ENCODE measurements at regions not wholly inside any gene's neighbourhood (a gene's known extent, or its start where the extent isn't known, plus 50 kb on each side); places are given as distances from the start of the nearest gene placed in this dataset.

GRCh38 chr12:89179245-89179644 is 173.1 kb downstream of the DUSP6 start:
- no peak overlapping the region for H4K91ac ChIP-seq (ENCODE audit: low read depth, low read length, poor library complexity)
- no CpG with 5 or more reads among the region's 1 CpG for WGBS, 2 donors (ENCODE audit: extremely low coverage in 2 of 2, insufficient read length in 2 of 2, insufficient replicate concordance in 1 of 2)
- H3K36me3 ChIP-seq (replicated peaks in 1 of 2; ENCODE audit: control insufficient read depth in 2 of 2, insufficient read depth in 2 of 2, low read length in 2 of 2) = no peaks in the 10 kb centered on the region
- H2BK5ac ChIP-seq (ENCODE audit: low read length) = no peak overlapping the region
- peaks cover 0 to 2% of the 10 kb centered on the region in 2 donors for H3K4me1 ChIP-seq (ENCODE audit: control insufficient read depth in 2 of 2, insufficient read depth in 1 of 2, low read depth in 1 of 2, low read length in 2 of 2)
- H3K23ac ChIP-seq (ENCODE audit: low read depth, low read length, poor library complexity) = no peak overlapping the region
- H2BK15ac ChIP-seq (ENCODE audit: low read length) = no peak overlapping the region
- H2AFZ ChIP-seq (ENCODE audit: low read length) = no peak overlapping the region
- DNase-seq (ENCODE audit: low spot score) = no peak
- H3K27me3 ChIP-seq (ENCODE audit: control insufficient read depth in 3 of 3, insufficient read depth in 3 of 3, low read depth in 1 of 3, low read length in 3 of 3) = no peaks in the 10 kb centered on the region
- no peak overlapping the region for H3K4me2 ChIP-seq (ENCODE audit: insufficient read depth, low read length, poor library complexity, severe bottlenecking)
- no peak overlapping the region for H2BK12ac ChIP-seq (ENCODE audit: low read length)
- H3K4me3 ChIP-seq (ENCODE audit: low read length in 2 of 2) = no peak overlapping the region
- no peaks in the 10 kb centered on the region for H3K79me1 ChIP-seq (ENCODE audit: low read depth, low read length)
- no peak overlapping the region for H3K14ac ChIP-seq (ENCODE audit: low read length)
- H3K18ac ChIP-seq (ENCODE audit: low read length) = no peak overlapping the region
- H3K4ac ChIP-seq (ENCODE audit: low read length) = no peak overlapping the region
- H3K27ac ChIP-seq (replicated peaks; ENCODE audit: low read length) = no peak overlapping the region
- no peak overlapping the region for H3K9ac ChIP-seq (ENCODE audit: low read depth, low read length, poor library complexity)
- no peak overlapping the region for H2BK120ac ChIP-seq (ENCODE audit: low read depth, low read length)
- no peaks in the 10 kb centered on the region for H3K9me3 ChIP-seq (replicated peaks in 1 of 2; ENCODE audit: control insufficient read depth in 2 of 2, insufficient read depth in 1 of 2, low read depth in 1 of 2, low read length in 2 of 2)
- H4K8ac ChIP-seq (ENCODE audit: low read depth, low read length) = no peak overlapping the region
- no peak overlapping the region for H2AK5ac ChIP-seq (ENCODE audit: low read depth, low read length)

- Histone ChIP-seq H3K4me3 (ENCODE audit: low read length in 2 of 2) (no peak overlapping the region), H3K9ac (ENCODE audit: low read depth, low read length, poor library complexity) (no peak overlapping the region), H4K91ac (ENCODE audit: low read depth, low read length, poor library complexity) (no peak overlapping the region), H3K14ac (ENCODE audit: low read length) (no peak overlapping the region), H3K36me3 (replicated peaks in 1 of 2; ENCODE audit: control insufficient read depth in 2 of 2, insufficient read depth in 2 of 2, low read length in 2 of 2) (no peaks in the 10 kb centered on the region), H3K4me2 (ENCODE audit: insufficient read depth, low read length, poor library complexity, severe bottlenecking) (no peak overlapping the region), H3K27me3 (ENCODE audit: control insufficient read depth in 3 of 3, insufficient read depth in 3 of 3, low read depth in 1 of 3, low read length in 3 of 3) (no peaks in the 10 kb centered on the region), H2BK120ac (ENCODE audit: low read depth, low read length) (no peak overlapping the region), H3K79me1 (ENCODE audit: low read depth, low read length) (no peaks in the 10 kb centered on the region), H3K4ac (ENCODE audit: low read length) (no peak overlapping the region), H3K27ac (replicated peaks; ENCODE audit: low read length) (no peak overlapping the region), H3K23ac (ENCODE audit: low read depth, low read length, poor library complexity) (no peak overlapping the region), H2BK12ac (ENCODE audit: low read length) (no peak overlapping the region), H2BK15ac (ENCODE audit: low read length) (no peak overlapping the region), H2BK5ac (ENCODE audit: low read length) (no peak overlapping the region), H3K4me1 (ENCODE audit: control insufficient read depth in 2 of 2, insufficient read depth in 1 of 2, low read depth in 1 of 2, low read length in 2 of 2) (peaks cover 0 to 2% of the 10 kb centered on the region in 2 donors), H2AFZ (ENCODE audit: low read length) (no peak overlapping the region), H2AK5ac (ENCODE audit: low read depth, low read length) (no peak overlapping the region), H3K9me3 (replicated peaks in 1 of 2; ENCODE audit: control insufficient read depth in 2 of 2, insufficient read depth in 1 of 2, low read depth in 1 of 2, low read length in 2 of 2) (no peaks in the 10 kb centered on the region), H4K8ac (ENCODE audit: low read depth, low read length) (no peak overlapping the region), H3K18ac (ENCODE audit: low read length) (no peak overlapping the region)
- no CpG with 5 or more reads among the region's 3 CpGs for WGBS, 2 donors (ENCODE audit: extremely low coverage in 2 of 2, insufficient read length in 2 of 2, insufficient replicate concordance in 1 of 2)
- no peak for DNase-seq (ENCODE audit: low spot score)
These were observed 174.4 kb downstream of the DUSP6 start for GRCh38 chr12:89177802-89178395.

GRCh38 chr12:89176676-89177075 is 175.6 kb downstream of the DUSP6 start:
- peaks cover 0 to 2% of the 10 kb centered on the region in 2 donors for H3K4me1 ChIP-seq (ENCODE audit: control insufficient read depth in 2 of 2, insufficient read depth in 1 of 2, low read depth in 1 of 2, low read length in 2 of 2)
- no peak for DNase-seq (ENCODE audit: low spot score)
- H2BK12ac ChIP-seq (ENCODE audit: low read length) = no peak overlapping the region
- H4K8ac ChIP-seq (ENCODE audit: low read depth, low read length) = no peak overlapping the region
- no peak overlapping the region for H3K18ac ChIP-seq (ENCODE audit: low read length)
- no peak overlapping the region for H3K23ac ChIP-seq (ENCODE audit: low read depth, low read length, poor library complexity)
- H2BK120ac ChIP-seq (ENCODE audit: low read depth, low read length) = no peak overlapping the region
- H3K4ac ChIP-seq (ENCODE audit: low read length) = no peak overlapping the region
- H3K4me3 ChIP-seq (ENCODE audit: low read length in 2 of 2) = no peak overlapping the region
- no peak overlapping the region for H2AFZ ChIP-seq (ENCODE audit: low read length)
- no peak overlapping the region for H4K91ac ChIP-seq (ENCODE audit: low read depth, low read length, poor library complexity)
- no peaks in the 10 kb centered on the region for H3K27me3 ChIP-seq (ENCODE audit: control insufficient read depth in 3 of 3, insufficient read depth in 3 of 3, low read depth in 1 of 3, low read length in 3 of 3)
- WGBS, 2 donors (ENCODE audit: extremely low coverage in 2 of 2, insufficient read length in 2 of 2, insufficient replicate concordance in 1 of 2) = no CpG with 5 or more reads among the region's 2 CpGs
- no peak overlapping the region for H2BK15ac ChIP-seq (ENCODE audit: low read length)
- H3K14ac ChIP-seq (ENCODE audit: low read length) = no peak overlapping the region
- H3K9me3 ChIP-seq (replicated peaks in 1 of 2; ENCODE audit: control insufficient read depth in 2 of 2, insufficient read depth in 1 of 2, low read depth in 1 of 2, low read length in 2 of 2) = no peaks in the 10 kb centered on the region
- H2BK5ac ChIP-seq (ENCODE audit: low read length) = no peak overlapping the region
- H3K9ac ChIP-seq (ENCODE audit: low read depth, low read length, poor library complexity) = no peak overlapping the region
- H3K4me2 ChIP-seq (ENCODE audit: insufficient read depth, low read length, poor library complexity, severe bottlenecking) = no peak overlapping the region
- no peak overlapping the region for H2AK5ac ChIP-seq (ENCODE audit: low read depth, low read length)
- H3K79me1 ChIP-seq (ENCODE audit: low read depth, low read length) = no peaks in the 10 kb centered on the region
- no peak overlapping the region for H3K27ac ChIP-seq (replicated peaks; ENCODE audit: low read length)
- no peaks in the 10 kb centered on the region for H3K36me3 ChIP-seq (replicated peaks in 1 of 2; ENCODE audit: control insufficient read depth in 2 of 2, insufficient read depth in 2 of 2, low read length in 2 of 2)

GRCh38 chr12:89173678-89174077 is 178.6 kb downstream of the DUSP6 start:
- Histone ChIP-seq H3K27me3 (ENCODE audit: control insufficient read depth in 3 of 3, insufficient read depth in 3 of 3, low read depth in 1 of 3, low read length in 3 of 3) (no peaks in the 10 kb centered on the region), H3K27ac (replicated peaks; ENCODE audit: low read length) (no peak overlapping the region)

More at GRCh38 chr12:89173678-89174077, 178.6 kb downstream of the DUSP6 start:
- Histone ChIP-seq H4K8ac (ENCODE audit: low read depth, low read length) (no peak overlapping the region), H2AK5ac (ENCODE audit: low read depth, low read length) (no peak overlapping the region), H3K18ac (ENCODE audit: low read length) (no peak overlapping the region), H3K36me3 (replicated peaks in 1 of 2; ENCODE audit: control insufficient read depth in 2 of 2, insufficient read depth in 2 of 2, low read length in 2 of 2) (no peaks in the 10 kb centered on the region), H3K4me2 (ENCODE audit: insufficient read depth, low read length, poor library complexity, severe bottlenecking) (no peak overlapping the region), H2AFZ (ENCODE audit: low read length) (no peak overlapping the region), H3K79me1 (ENCODE audit: low read depth, low read length) (no peaks in the 10 kb centered on the region), H2BK12ac (ENCODE audit: low read length) (no peak overlapping the region), H2BK120ac (ENCODE audit: low read depth, low read length) (no peak overlapping the region), H3K4ac (ENCODE audit: low read length) (no peak overlapping the region), H4K91ac (ENCODE audit: low read depth, low read length, poor library complexity) (no peak overlapping the region), H2BK15ac (ENCODE audit: low read length) (no peak overlapping the region), H3K4me1 (ENCODE audit: control insufficient read depth in 2 of 2, insufficient read depth in 1 of 2, low read depth in 1 of 2, low read length in 2 of 2) (no peaks in the 10 kb centered on the region), H3K23ac (ENCODE audit: low read depth, low read length, poor library complexity) (no peak overlapping the region), H2BK5ac (ENCODE audit: low read length) (no peak overlapping the region), H3K14ac (ENCODE audit: low read length) (no peak overlapping the region), H3K4me3 (ENCODE audit: low read length in 2 of 2) (no peak overlapping the region), H3K9ac (ENCODE audit: low read depth, low read length, poor library complexity) (no peak overlapping the region), H3K9me3 (replicated peaks in 1 of 2; ENCODE audit: control insufficient read depth in 2 of 2, insufficient read depth in 1 of 2, low read depth in 1 of 2, low read length in 2 of 2) (no peaks in the 10 kb centered on the region)
- DNase-seq (ENCODE audit: low spot score) = no peak
- WGBS, 2 donors (ENCODE audit: extremely low coverage in 2 of 2, insufficient read length in 2 of 2, insufficient replicate concordance in 1 of 2) = 100% methylated on average over 2 of the region's 4 CpGs; no CpG with 5 or more reads in 1 of the 2 donors

Measured in neuronal stem cell (in vitro differentiated cells).